Left lung (tissue), 4 donors: ENCODE measurements at regions not wholly inside any gene's neighbourhood (a gene's known extent, or its start where the extent isn't known, plus 50 kb on each side); places are given as distances from the start of the nearest gene placed in this dataset.

ENCODE experiments used
- ATAC-seq: fragments of 200-7000 bp; cut with Tn5 transposase; one replicate; pipeline ENCODE4 v1.9.1; 2020; ENCODE audit warnings: moderate library complexity
- DNase-seq, 4 donors: peaks; one replicate each; pipeline ENCODE4 v3.0.0-alpha.2; 2013 to 2020
- H3K27ac ChIP-seq, 2 donors: fragments of 200-600 bp; sonication (generic) in 1 of 2; one replicate each; pipeline versions ENCODE4 v1.5.0 to v1.8.0; 2020 to 2021
- H3K27me3 ChIP-seq, 2 donors: fragments of 200-600 bp; sonication (generic) in 1 of 2; one replicate each; pipeline versions ENCODE4 v1.5.0 to v1.8.0; 2020 to 2021
- H3K36me3 ChIP-seq, 2 donors: fragments of 200-600 bp; sonication (generic) in 1 of 2; one replicate each; pipeline versions ENCODE4 v1.5.0 to v1.8.0; 2020 to 2021
- H3K4me1 ChIP-seq, 2 donors: fragments of 200-600 bp; one replicate each; pipeline ENCODE4 v1.8.0; 2021
- H3K4me3 ChIP-seq, 2 donors: fragments of 200-600 bp; sonication (generic) in 1 of 2; one replicate each; pipeline versions ENCODE4 v1.5.0 to v1.8.0; 2020 to 2021; ENCODE audit warnings: mild to moderate bottlenecking in 1 of 2
- H3K9me3 ChIP-seq, 2 donors: fragments of 200-600 bp; sonication (generic) in 1 of 2; one replicate each; pipeline versions ENCODE4 v1.5.0 to v1.8.0; 2020 to 2021
- CTCF ChIP-seq, 2 donors: fragments of 200-600 bp; sonication (generic) in 1 of 2; IDR thresholded peaks; one replicate each; pipeline versions ENCODE4 v1.5.0 to v1.8.0; 2021; ENCODE audit warnings: antibody characterized with exemption in 2 of 2
- intact Hi-C, 2 donors: fragments of 100-400 bp; cut with DNase I; formaldehyde crosslinking; loops; one replicate each; pipeline versions ENCODE4 v1.11.2 to v1.14.2; 2022
- donor health status: DM: no; HTN: yes; CAD: no.
- donor health status: DM: no; HTN: no; CAD: no.

- DNase-seq (no peak), ATAC-seq (no peak)
- Histone ChIP-seq H3K9me3 (no peaks in the 10 kb centered on the region), H3K36me3 (no peaks in the 10 kb centered on the region), H3K4me1 (no peaks in the 10 kb centered on the region), H3K27me3 (no peaks in the 10 kb centered on the region), H3K4me3 (no peak overlapping the region), H3K27ac (no peak overlapping the region)
- intact Hi-C loops = no loop called here
- TF ChIP-seq CTCF (IDR thresholded peaks at IDR 0.05) = no peak
Observed at GRCh38 chr20:60628749-60629148, 623.3 kb upstream of the CDH4 start.

DNA sequence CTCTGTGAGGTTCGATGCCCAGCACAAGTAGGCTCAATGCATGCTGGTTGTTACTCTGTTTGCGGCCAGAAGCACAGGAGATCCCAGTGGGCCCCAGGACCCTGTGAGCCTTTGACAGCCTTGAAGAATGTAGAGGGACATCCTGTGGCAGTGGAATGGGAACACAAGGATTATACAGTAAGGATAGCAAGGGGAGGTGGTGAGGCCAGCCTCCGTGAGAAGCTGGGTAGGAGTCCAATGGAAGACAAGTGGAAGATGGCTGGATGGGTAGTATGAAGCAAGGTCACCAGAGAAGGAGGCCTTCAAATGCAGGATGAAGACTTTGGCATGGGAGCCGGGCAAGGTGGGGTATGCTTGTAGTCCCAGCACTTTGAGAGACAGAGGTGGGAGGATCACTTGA, 622.9 kb upstream of the CDH4 start:
- ATAC-seq (no peak), DNase-seq (no peak)
- H3K4me1 ChIP-seq = no peaks in the 10 kb centered on the region
- H3K27ac ChIP-seq = no peak overlapping the region
- H3K4me3 ChIP-seq = no peak overlapping the region
- TF ChIP-seq CTCF (IDR thresholded peaks at IDR 0.05) = no peak
- no peaks in the 10 kb centered on the region for H3K36me3 ChIP-seq
- intact Hi-C loops = no loop called here
- no peaks in the 10 kb centered on the region for H3K27me3 ChIP-seq
- H3K9me3 ChIP-seq = no peaks in the 10 kb centered on the region

- DNase-seq (no peak), ATAC-seq (no peak)
- Histone ChIP-seq H3K4me1 (no peaks in the 10 kb centered on the region), H3K27ac (no peak overlapping the region), H3K4me3 (no peak overlapping the region), H3K27me3 (no peaks in the 10 kb centered on the region), H3K9me3 (no peaks in the 10 kb centered on the region), H3K36me3 (no peaks in the 10 kb centered on the region)
- no peak for TF ChIP-seq CTCF (IDR thresholded peaks at IDR 0.05)
- intact Hi-C loops = no loop called here
Observed at GRCh38 chr20:60630609-60631008, 621.5 kb upstream of the CDH4 start.

GRCh38 chr20:60631585-60632287, 620.3 kb upstream of the CDH4 start:
- H3K4me1 ChIP-seq = no peaks in the 10 kb centered on the region
- TF ChIP-seq CTCF (IDR thresholded peaks at IDR 0.05) = no peak
- no peaks in the 10 kb centered on the region for H3K27me3 ChIP-seq
- ATAC-seq (no peak), DNase-seq (no peak)
- H3K36me3 ChIP-seq = no peaks in the 10 kb centered on the region
- H3K9me3 ChIP-seq = no peaks in the 10 kb centered on the region
- intact Hi-C loops = no loop called here
- H3K27ac ChIP-seq = no peak overlapping the region
- no peak overlapping the region for H3K4me3 ChIP-seq

DNA sequence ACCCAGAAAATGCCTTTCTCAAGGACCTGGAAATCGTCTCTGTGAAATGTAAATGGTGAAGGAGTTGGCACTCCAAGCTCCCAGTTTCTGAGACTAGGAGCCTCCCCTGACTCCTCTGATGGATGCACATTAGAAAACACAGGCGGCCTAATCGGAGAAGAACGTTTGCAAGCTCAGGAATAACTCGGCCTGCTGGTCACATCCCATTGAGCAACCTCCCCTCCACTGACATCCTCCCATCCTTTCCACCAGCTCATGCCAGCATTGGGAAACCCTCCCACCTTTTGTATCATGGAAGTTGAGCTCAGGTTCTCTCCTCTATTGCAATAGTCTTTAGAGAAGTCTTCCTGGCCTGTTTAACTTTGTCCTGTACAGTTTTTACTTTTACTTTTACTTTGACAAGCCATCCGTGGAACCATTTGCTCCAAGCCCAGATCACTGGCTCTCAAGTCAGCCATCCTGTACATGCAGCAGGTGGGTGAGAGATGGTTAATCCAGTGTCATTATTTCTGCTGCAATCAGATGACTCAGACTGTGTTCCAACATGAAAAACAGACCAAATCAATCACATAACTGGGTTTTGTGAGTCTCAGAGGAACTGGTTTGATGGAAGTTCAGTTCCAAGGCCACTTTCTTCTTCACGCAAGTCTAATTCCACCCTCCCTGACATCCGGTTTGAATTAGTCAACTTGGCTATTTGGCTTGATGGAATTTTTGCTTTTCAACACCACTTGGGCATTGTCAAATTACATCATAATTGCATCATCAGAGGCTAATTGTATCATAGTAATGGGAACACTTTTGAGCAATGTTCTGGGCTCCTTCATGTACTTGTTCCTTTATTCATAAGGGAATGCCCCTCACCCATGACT, 619.4 kb upstream of the CDH4 start:
- intact Hi-C loops = no loop called here
- Histone ChIP-seq H3K9me3 (no peaks in the 10 kb centered on the region), H3K27me3 (no peaks in the 10 kb centered on the region), H3K4me1 (no peaks in the 10 kb centered on the region), H3K36me3 (no peaks in the 10 kb centered on the region), H3K27ac (no peak overlapping the region), H3K4me3 (no peak overlapping the region)
- ATAC-seq = no peak
- DNase-seq = no peak
- no peak for TF ChIP-seq CTCF (IDR thresholded peaks at IDR 0.05)
